Esophagus squamous epithelium (tissue), 4 donors: ENCODE measurements at regions not wholly inside any gene's neighbourhood (a gene's known extent, or its start where the extent isn't known, plus 50 kb on each side); places are given as distances from the start of the nearest gene placed in this dataset.

Source experiments
- CTCF ChIP-seq, 6 experiments: fragments of 450-650 bp in 4 of 6; fragments of 200-600 bp in 2 of 6; sonication (generic) in 2 of 6; IDR thresholded peaks; one replicate each; pipeline ENCODE4 v1.5.1; 2016 to 2019; ENCODE audit warnings: antibody characterized with exemption in 6 of 6, mild to moderate bottlenecking in 4 of 6, moderate library complexity in 4 of 6
- POLR2A ChIP-seq, 4 donors: fragments of 450-650 bp; IDR thresholded peaks; one replicate each; pipeline ENCODE4 v1.6.1; 2017; ENCODE audit warnings: antibody characterized with exemption in 4 of 4, mild to moderate bottlenecking in 4 of 4, moderate library complexity in 3 of 4

GRCh38 chr13:67328895-67329294 lies 98.8 kb upstream of the PCDH9 start:
- TF ChIP-seq CTCF (IDR thresholded peaks at IDR 0.05), result no peak
- no peak for TF ChIP-seq POLR2A (IDR thresholded peaks at IDR 0.05)
